IMR-90 (cell line): ENCODE measurements at regions not wholly inside any gene's neighbourhood (a gene's known extent, or its start where the extent isn't known, plus 50 kb on each side); places are given as distances from the start of the nearest gene placed in this dataset.

Experiments used
- ATAC-seq: fragments of 200-7000 bp; cut with Tn5 transposase; 2 replicates; pipeline ENCODE4 v1.9.1; 2020; ENCODE audit warnings: low read depth, mild to moderate bottlenecking, moderate library complexity
- BruUV-seq: library from RNA; stranded (reverse); fragments of 400-500 nt; replicated peaks from 2 replicates; lab custom pipeline; 2021; lab: Mats Ljungman, UMichigan
- CTCF ChIA-PET: fragments of 300-600 bp; formaldehyde crosslinking; extraction: SDS; loops from one replicate; lab custom pipeline; 2021; ENCODE audit warnings: antibody characterized with exemption; lab: Yijun Ruan, JAX
- POLR2A ChIA-PET: fragments of 300-600 bp; sonication (Branson Sonifier 250); formaldehyde crosslinking; loops from one replicate; lab custom pipeline; 2022; ENCODE audit warnings: antibody characterized with exemption; ENCODE audit not compliant: unreplicated experiment; lab: Charles Lee
- DNase-seq: peaks from one replicate; pipeline ENCODE4 v3.0.0; 2013
- H2AFZ ChIP-seq: replicated peaks from 2 replicates; pipeline ENCODE3; 2013; ENCODE audit warnings: low read length, mild to moderate bottlenecking; ENCODE audit not compliant: poor library complexity
- H2AK5ac ChIP-seq: 2 replicates; pipeline ENCODE4 v1.6.1; 2013; ENCODE audit warnings: low read depth, low read length, inconsistent platforms
- H2AK9ac ChIP-seq: replicated peaks from 2 replicates; pipeline ENCODE3; 2013; ENCODE audit warnings: mild to moderate bottlenecking, low read depth, low read length, moderate library complexity; ENCODE audit not compliant: poor library complexity
- H2BK120ac ChIP-seq: 2 replicates; pipeline ENCODE4 v1.6.1; 2013; ENCODE audit warnings: low read depth, low read length, inconsistent platforms
- H2BK15ac ChIP-seq: 3 replicates; pipeline ENCODE4 v1.6.1; 2013; ENCODE audit warnings: low read depth, low read length, inconsistent platforms
- H2BK20ac ChIP-seq: 2 replicates; pipeline ENCODE4 v1.6.1; 2013; ENCODE audit warnings: low read depth, mild to moderate bottlenecking, inconsistent platforms, low read length, moderate library complexity
- H2BK5ac ChIP-seq: 2 replicates; pipeline ENCODE4 v1.6.1; 2013; ENCODE audit warnings: mild to moderate bottlenecking, low read depth, low read length, inconsistent platforms; ENCODE audit not compliant: poor library complexity, severe bottlenecking
- H3K14ac ChIP-seq: replicated peaks from 2 replicates; pipeline ENCODE4 v1.6.1; 2013; ENCODE audit warnings: low read depth, low read length, inconsistent platforms
- H3K18ac ChIP-seq: 2 replicates; pipeline ENCODE4 v1.6.1; 2013; ENCODE audit warnings: low read depth, low read length, control low read depth
- H3K23ac ChIP-seq: 2 replicates; pipeline ENCODE4 v1.6.1; 2013; ENCODE audit warnings: low read depth, low read length, inconsistent platforms
- H3K27ac ChIP-seq: 2 replicates; pipeline ENCODE4 v1.5.1; 2013; ENCODE audit warnings: mild to moderate bottlenecking, control low read depth, low read length; ENCODE audit not compliant: insufficient read depth
- H3K27me3 ChIP-seq: 2 replicates; pipeline ENCODE4 v1.6.1; 2013; ENCODE audit warnings: low read length; ENCODE audit not compliant: control insufficient read depth, insufficient read depth
- H3K36me3 ChIP-seq: 2 replicates; pipeline ENCODE4 v1.6.1; 2013; ENCODE audit warnings: low read length, mixed read lengths; ENCODE audit not compliant: control insufficient read depth, insufficient read depth
- H3K4ac ChIP-seq: 2 replicates; pipeline ENCODE4 v1.6.1; 2013; ENCODE audit warnings: low read depth, low read length, inconsistent platforms
- H3K4me1 ChIP-seq: 2 replicates; pipeline ENCODE4 v1.6.1; 2013; ENCODE audit warnings: low read length, mixed read lengths; ENCODE audit not compliant: control insufficient read depth, insufficient read depth
- H3K4me2 ChIP-seq: 2 replicates; pipeline ENCODE4 v1.6.1; 2013; ENCODE audit warnings: low read depth, mild to moderate bottlenecking, control low read depth, low read length, moderate library complexity
- H3K4me3 ChIP-seq: 2 replicates; pipeline ENCODE4 v1.5.1; 2013; ENCODE audit warnings: low read depth, mild to moderate bottlenecking, control low read depth, low read length, moderate library complexity; ENCODE audit not compliant: insufficient read depth
- H3K56ac ChIP-seq: 2 replicates; pipeline ENCODE4 v1.6.1; 2013; ENCODE audit warnings: low read length, inconsistent platforms; ENCODE audit not compliant: insufficient read depth; ENCODE audit errors: extremely low read depth
- H3K79me1 ChIP-seq, 2 experiments: 2 replicates each; pipeline ENCODE4 v1.6.1; 2013; ENCODE audit warnings: low read length in 2 of 2, inconsistent platforms in 1 of 2, low read depth in 1 of 2
- H3K9ac ChIP-seq: 2 replicates; pipeline ENCODE4 v1.6.1; 2013; ENCODE audit warnings: low read depth, low read length, control low read depth
- H3K9me1 ChIP-seq: 2 replicates; pipeline ENCODE4 v1.6.1; 2013; ENCODE audit warnings: low read length, inconsistent platforms; ENCODE audit not compliant: insufficient read depth
- H3K9me3 ChIP-seq: 2 replicates; pipeline ENCODE4 v1.6.1; 2013; ENCODE audit warnings: low read length; ENCODE audit not compliant: control insufficient read depth, insufficient read depth
- H4K20me1 ChIP-seq: 2 replicates; pipeline ENCODE4 v1.6.1; 2013; ENCODE audit warnings: low read length, inconsistent platforms; ENCODE audit not compliant: insufficient read depth
- H4K5ac ChIP-seq: 2 replicates; pipeline ENCODE4 v1.6.1; 2013; ENCODE audit warnings: mild to moderate bottlenecking, low read depth, low read length, control low read depth
- H4K8ac ChIP-seq, 2 experiments: 2 replicates each; pipeline ENCODE4 v1.6.1; 2013; ENCODE audit warnings: low read depth in 2 of 2, low read length in 2 of 2, control low read depth in 1 of 2, inconsistent platforms in 1 of 2
- H4K91ac ChIP-seq: 2 replicates; pipeline ENCODE4 v1.6.1; 2013; ENCODE audit warnings: low read depth, low read length, inconsistent platforms; ENCODE audit not compliant: insufficient read depth
- BHLHE40 ChIP-seq: fragments of 150-350 bp; IDR thresholded peaks from 2 replicates; pipeline ENCODE4 v1.6.1; 2016; ENCODE audit warnings: mild to moderate bottlenecking, low read depth, low read length
- CEBPB ChIP-seq: IDR thresholded peaks from 2 replicates; pipeline ENCODE4 v1.6.1; 2012; ENCODE audit warnings: low read depth, low read length, improper control_type of control experiment
- CHD1 ChIP-seq: IDR thresholded peaks from 2 replicates; pipeline ENCODE4 v1.6.1; 2012; ENCODE audit warnings: low read depth, low read length, improper control_type of control experiment
- CTCF ChIP-seq: conservative IDR thresholded peaks from 2 replicates; pipeline ENCODE4 v1.5.1; 2012; ENCODE audit warnings: mild to moderate bottlenecking, low read depth, low read length, improper control_type of control experiment
- RCOR1 ChIP-seq: IDR thresholded peaks from 2 replicates; pipeline ENCODE4 v1.6.1; 2012; ENCODE audit warnings: mild to moderate bottlenecking, low read length, improper control_type of control experiment; ENCODE audit not compliant: insufficient replicate concordance
- SMC3 ChIP-seq: fragments of 150-350 bp; IDR thresholded peaks from 2 replicates; pipeline ENCODE4 v1.6.1; 2016; ENCODE audit warnings: low read depth, mild to moderate bottlenecking, antibody characterized with exemption, low read length, moderate library complexity
- WGBS, 2 experiments: methylation state at CpG; one replicate each; pipeline versions ENCODE4 v1.1.5 to v1.1.7; 2013; ENCODE audit warnings: missing lambda C conversion rate in 2 of 2; ENCODE audit not compliant: insufficient read length in 1 of 2; ENCODE audit errors: extremely low coverage in 2 of 2; 5-methylcytosine and 5-hydroxymethylcytosine counted together
- dilution Hi-C: fragments of 300-500 bp; cut with HindIII; formaldehyde crosslinking; loops from one replicate; pipeline ENCODE4 v1.14.3; 2018; ENCODE audit warnings: low sequenced_read_pairs; ENCODE audit not compliant: unreplicated experiment
- in situ Hi-C: fragments of 300-500 bp; cut with MboI; formaldehyde crosslinking; loops from 3 replicates; pipeline ENCODE4 v1.14.3; 2019; ENCODE audit warnings: low sequenced_read_pairs, inconsistent platforms, mixed read lengths
- intact Hi-C: fragments of 100-400 bp; cut with micrococcal nuclease; formaldehyde crosslinking; loops from 2 replicates; pipeline ENCODE4 v1.10.0; 2022

DNA sequence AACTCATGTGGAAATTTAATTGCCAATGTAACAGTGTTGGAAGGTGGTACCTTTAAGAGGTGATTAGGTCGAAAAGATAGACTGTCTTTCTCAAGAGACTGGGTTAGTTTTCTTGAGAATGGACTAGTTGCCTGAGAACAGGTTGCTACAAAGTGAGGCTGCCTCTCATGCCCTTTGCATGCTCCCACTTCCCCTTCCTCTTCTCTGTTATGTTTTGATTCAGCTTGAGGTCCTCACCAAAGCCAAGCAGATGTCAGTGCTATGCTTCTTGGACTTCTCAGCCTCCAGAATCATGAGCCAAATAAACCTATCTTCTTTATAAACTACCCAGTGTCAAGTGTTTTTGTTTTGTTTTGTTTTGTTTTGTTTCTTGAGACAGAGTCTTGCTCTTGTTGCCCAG is 187.0 kb upstream of the RUNX1 start:
- H4K8ac ChIP-seq, result no peak overlapping the region
- no peak overlapping the region for H3K56ac ChIP-seq
- no peak overlapping the region for H4K5ac ChIP-seq
- no peak overlapping the region for H2AK9ac ChIP-seq
- WGBS, 2 experiments, result no CpG with 5 or more reads among the region's 1 CpG
- no peaks in the 10 kb centered on the region for H3K79me1 ChIP-seq
- no peaks in the 10 kb centered on the region for H4K20me1 ChIP-seq
- no peak overlapping the region for H3K4me3 ChIP-seq
- H3K9me3 ChIP-seq, result peaks cover 2% of the 10 kb centered on the region
- intact Hi-C loops, result no loop called here
- H3K23ac ChIP-seq, result no peak overlapping the region
- H3K4ac ChIP-seq, result no peak overlapping the region
- peaks cover 6% of the 10 kb centered on the region for H3K9me1 ChIP-seq
- no peak overlapping the region for H3K18ac ChIP-seq
- TF ChIP-seq SMC3 (no peak), BHLHE40 (no peak), RCOR1 (no peak), CHD1 (no peak), CEBPB (no peak), CTCF (no peak)
- H2BK15ac ChIP-seq, result no peak overlapping the region
- ChIA-PET POLR2A (no interaction called here), CTCF (no interaction called here)
- H2BK20ac ChIP-seq, result no peak overlapping the region
- no peak overlapping the region for H3K27ac ChIP-seq
- H2BK120ac ChIP-seq, result no peak overlapping the region
- in situ Hi-C loops, result no loop called here
- H3K14ac ChIP-seq, result no peak overlapping the region
- H2BK5ac ChIP-seq, result no peak overlapping the region
- DNase-seq (no peak), ATAC-seq (no peak)
- no peak overlapping the region for H4K91ac ChIP-seq
- H2AFZ ChIP-seq, result no peak overlapping the region
- H3K36me3 ChIP-seq, result no peaks in the 10 kb centered on the region
- H3K4me1 ChIP-seq, result peaks cover 9% of the 10 kb centered on the region
- H2AK5ac ChIP-seq, result peak overlapping the region; percentile 13; the same call in 1 of the 2 replicates
- BruUV-seq, result no TSS peak
- no peak overlapping the region for H3K4me2 ChIP-seq
- no peaks in the 10 kb centered on the region for H3K27me3 ChIP-seq
- dilution Hi-C loops, result no loop called here
- H3K9ac ChIP-seq, result no peak overlapping the region
